ENCODE measurements at regions not wholly inside any gene's neighbourhood (a gene's known extent, or its start where the extent isn't known, plus 50 kb on each side); places are given as distances from the start of the nearest gene placed in this dataset.
A peak's percentile ranks its signal among the peaks of the same experiment; 100 is the strongest.

GRCh38 chr13:50303963-50304721 is 288.9 kb downstream of the KCNRG start:
- no peak overlapping the region for H3K27ac ChIP-seq (ENCODE audit: low read depth in 1 of 2, low read length in 1 of 2)
- no peak for DNase-seq
- no peak overlapping the region for H3K4me3 ChIP-seq
- WGBS, 2 donors, result 84 to 86% methylated on average over 5 of the region's 5 CpGs
- no peaks in the 10 kb centered on the region for H3K27me3 ChIP-seq (ENCODE audit: control insufficient read depth in 3 of 3, insufficient read depth in 3 of 3, low read length in 2 of 3)
- no peak overlapping the region for H3K9ac ChIP-seq (ENCODE audit: insufficient read depth in 1 of 2, low read length in 2 of 2)
- ATAC-seq (ENCODE audit: insufficient read depth, low FRiP score), result no peak
- H3K4me1 ChIP-seq (ENCODE audit: control insufficient read depth in 5 of 5, insufficient read depth in 5 of 5, low read length in 5 of 5), result peaks cover 0 to 3% (median 0%) of the 10 kb centered on the region in 5 donors
- no peaks in the 10 kb centered on the region for H3K9me3 ChIP-seq (ENCODE audit: control insufficient read depth in 4 of 4, insufficient read depth in 3 of 4, low read length in 3 of 4)
- TF ChIP-seq, protein P1, sequence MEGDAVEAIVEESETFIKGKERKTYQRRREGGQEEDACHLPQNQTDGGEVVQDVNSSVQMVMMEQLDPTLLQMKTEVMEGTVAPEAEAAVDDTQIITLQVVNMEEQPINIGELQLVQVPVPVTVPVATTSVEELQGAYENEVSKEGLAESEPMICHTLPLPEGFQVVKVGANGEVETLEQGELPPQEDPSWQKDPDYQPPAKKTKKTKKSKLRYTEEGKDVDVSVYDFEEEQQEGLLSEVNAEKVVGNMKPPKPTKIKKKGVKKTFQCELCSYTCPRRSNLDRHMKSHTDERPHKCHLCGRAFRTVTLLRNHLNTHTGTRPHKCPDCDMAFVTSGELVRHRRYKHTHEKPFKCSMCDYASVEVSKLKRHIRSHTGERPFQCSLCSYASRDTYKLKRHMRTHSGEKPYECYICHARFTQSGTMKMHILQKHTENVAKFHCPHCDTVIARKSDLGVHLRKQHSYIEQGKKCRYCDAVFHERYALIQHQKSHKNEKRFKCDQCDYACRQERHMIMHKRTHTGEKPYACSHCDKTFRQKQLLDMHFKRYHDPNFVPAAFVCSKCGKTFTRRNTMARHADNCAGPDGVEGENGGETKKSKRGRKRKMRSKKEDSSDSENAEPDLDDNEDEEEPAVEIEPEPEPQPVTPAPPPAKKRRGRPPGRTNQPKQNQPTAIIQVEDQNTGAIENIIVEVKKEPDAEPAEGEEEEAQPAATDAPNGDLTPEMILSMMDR (IDR thresholded peaks at IDR 0.05; ENCODE audit: control extremely low read depth, extremely low read depth), result no peak
- no peaks in the 10 kb centered on the region for H3K36me3 ChIP-seq (ENCODE audit: control insufficient read depth in 4 of 4, insufficient read depth in 4 of 4, low read length in 4 of 4)

DNA sequence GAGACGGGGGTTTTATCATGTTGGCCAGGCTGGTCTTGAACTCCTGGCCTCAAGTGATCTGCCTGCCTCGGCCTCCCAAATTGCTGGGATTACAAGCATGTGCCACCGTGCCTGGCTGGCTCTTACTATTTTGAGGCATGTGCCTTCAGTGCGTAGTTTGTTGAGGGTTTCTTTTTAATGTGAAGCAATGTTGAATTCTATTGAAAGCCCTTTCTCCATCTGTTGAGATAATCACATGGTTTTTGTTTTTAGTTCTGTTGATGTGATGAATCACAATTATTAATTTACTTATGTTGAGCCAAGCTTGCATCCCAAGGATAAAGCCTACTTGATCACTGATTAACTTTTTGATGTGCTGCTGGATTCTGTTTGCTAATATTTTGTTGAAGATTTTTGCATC is 290.9 kb downstream of the KCNRG start:
- Histone ChIP-seq H3K9ac (ENCODE audit: insufficient read depth in 1 of 2, low read length in 2 of 2) (no peak overlapping the region), H3K27me3 (ENCODE audit: control insufficient read depth in 3 of 3, insufficient read depth in 3 of 3, low read length in 2 of 3) (no peaks in the 10 kb centered on the region), H3K4me1 (ENCODE audit: control insufficient read depth in 5 of 5, insufficient read depth in 5 of 5, low read length in 5 of 5) (peaks cover 0 to 20% (median 11%) of the 10 kb centered on the region in 5 donors), H3K36me3 (ENCODE audit: control insufficient read depth in 4 of 4, insufficient read depth in 4 of 4, low read length in 4 of 4) (no peaks in the 10 kb centered on the region), H3K4me3 (no peak overlapping the region), H3K9me3 (ENCODE audit: control insufficient read depth in 4 of 4, insufficient read depth in 3 of 4, low read length in 3 of 4) (no peaks in the 10 kb centered on the region), H3K27ac (ENCODE audit: low read depth in 1 of 2, low read length in 1 of 2) (no peak overlapping the region)
- 93 to 97% methylated on average over 4 of the region's 4 CpGs for WGBS, 2 donors
- ATAC-seq (ENCODE audit: insufficient read depth, low FRiP score) (no peak), DNase-seq (no peak)
- TF ChIP-seq, protein P1 (IDR thresholded peaks at IDR 0.05; ENCODE audit: control extremely low read depth, extremely low read depth), result no peak

DNA sequence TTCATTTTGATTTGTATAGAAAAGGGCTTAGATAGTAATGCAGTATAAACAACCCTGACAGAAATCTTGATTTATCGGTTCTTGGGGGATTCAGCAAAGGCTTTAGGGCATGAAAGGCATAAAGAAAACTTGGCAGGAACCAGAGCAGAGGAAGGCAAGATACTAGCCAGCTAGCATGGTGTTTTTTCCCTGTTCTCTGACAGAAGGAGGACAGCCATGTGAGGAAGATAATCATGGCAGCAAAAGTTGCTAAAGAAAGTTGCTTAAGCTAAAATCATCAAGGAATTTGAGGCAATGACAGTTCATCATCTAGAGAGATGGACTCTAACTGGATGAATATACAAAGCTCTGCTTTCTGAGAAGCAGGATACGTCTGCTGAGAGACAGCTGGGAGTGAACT is 294.1 kb downstream of the KCNRG start:
- H3K27me3 ChIP-seq (ENCODE audit: control insufficient read depth in 3 of 3, insufficient read depth in 3 of 3, low read length in 2 of 3), result no peaks in the 10 kb centered on the region
- no peak overlapping the region for H3K9ac ChIP-seq (ENCODE audit: insufficient read depth in 1 of 2, low read length in 2 of 2)
- no peak overlapping the region for H3K4me3 ChIP-seq
- 70 to 79% methylated on average over 2 of the region's 2 CpGs for WGBS, 2 donors
- no peak overlapping the region for H3K27ac ChIP-seq (ENCODE audit: low read depth in 1 of 2, low read length in 1 of 2)
- TF ChIP-seq, protein P1 (IDR thresholded peaks at IDR 0.05; ENCODE audit: control extremely low read depth, extremely low read depth), result no peak
- H3K4me1 ChIP-seq (ENCODE audit: control insufficient read depth in 5 of 5, insufficient read depth in 5 of 5, low read length in 5 of 5), result peaks cover 2 to 24% (median 13%) of the 10 kb centered on the region in 5 donors
- DNase-seq, result peak in 2 of 3 donors; percentile 85 to 93
- H3K36me3 ChIP-seq (ENCODE audit: control insufficient read depth in 4 of 4, insufficient read depth in 4 of 4, low read length in 4 of 4), result no peaks in the 10 kb centered on the region
- no peaks in the 10 kb centered on the region for H3K9me3 ChIP-seq (ENCODE audit: control insufficient read depth in 4 of 4, insufficient read depth in 3 of 4, low read length in 3 of 4)
- ATAC-seq (ENCODE audit: insufficient read depth, low FRiP score), result no peak

Measured in lung (tissue), 11 donors.